ENCODE measurements at regions not wholly inside any gene's neighbourhood (a gene's known extent, or its start where the extent isn't known, plus 50 kb on each side); places are given as distances from the start of the nearest gene placed in this dataset.

GRCh38 chr10:53269482-53269881 lies 496.9 kb upstream of the MBL2 start:
- Histone ChIP-seq H3K4me3 (ENCODE audit: low read depth, low read length) (no peak overlapping the region), H3K27me3 (ENCODE audit: control insufficient read depth, insufficient read depth, low read length) (no peaks in the 10 kb centered on the region), H3K36me3 (ENCODE audit: control insufficient read depth, insufficient read depth, low read length) (no peaks in the 10 kb centered on the region)
- TF ChIP-seq CTCF (IDR thresholded peaks at IDR 0.05; ENCODE audit: insufficient read depth, low read length, severe bottlenecking), result no peak
- FAIRE-seq (no peak), DNase-seq (ENCODE audit: low read depth) (no peak)

- no peak for FAIRE-seq
- no peaks in the 10 kb centered on the region for H3K27me3 ChIP-seq (ENCODE audit: control insufficient read depth, insufficient read depth, low read length)
- no peak for TF ChIP-seq CTCF (IDR thresholded peaks at IDR 0.05; ENCODE audit: insufficient read depth, low read length, severe bottlenecking)
- no peaks in the 10 kb centered on the region for H3K36me3 ChIP-seq (ENCODE audit: control insufficient read depth, insufficient read depth, low read length)
- no peak overlapping the region for H3K4me3 ChIP-seq (ENCODE audit: low read depth, low read length)
- no peak for DNase-seq (ENCODE audit: low read depth)
These were observed 487.6 kb upstream of the MBL2 start for GRCh38 chr10:53260213-53260612.

- Histone ChIP-seq H3K4me3 (ENCODE audit: low read depth, low read length) (no peak overlapping the region), H3K27me3 (ENCODE audit: control insufficient read depth, insufficient read depth, low read length) (no peaks in the 10 kb centered on the region), H3K36me3 (ENCODE audit: control insufficient read depth, insufficient read depth, low read length) (no peaks in the 10 kb centered on the region)
- TF ChIP-seq CTCF (IDR thresholded peaks at IDR 0.05; ENCODE audit: insufficient read depth, low read length, severe bottlenecking), result no peak
- FAIRE-seq (no peak), DNase-seq (ENCODE audit: low read depth) (peak; percentile 95)
These were observed 484.0 kb upstream of the MBL2 start for GRCh38 chr10:53256623-53257022.

DNA sequence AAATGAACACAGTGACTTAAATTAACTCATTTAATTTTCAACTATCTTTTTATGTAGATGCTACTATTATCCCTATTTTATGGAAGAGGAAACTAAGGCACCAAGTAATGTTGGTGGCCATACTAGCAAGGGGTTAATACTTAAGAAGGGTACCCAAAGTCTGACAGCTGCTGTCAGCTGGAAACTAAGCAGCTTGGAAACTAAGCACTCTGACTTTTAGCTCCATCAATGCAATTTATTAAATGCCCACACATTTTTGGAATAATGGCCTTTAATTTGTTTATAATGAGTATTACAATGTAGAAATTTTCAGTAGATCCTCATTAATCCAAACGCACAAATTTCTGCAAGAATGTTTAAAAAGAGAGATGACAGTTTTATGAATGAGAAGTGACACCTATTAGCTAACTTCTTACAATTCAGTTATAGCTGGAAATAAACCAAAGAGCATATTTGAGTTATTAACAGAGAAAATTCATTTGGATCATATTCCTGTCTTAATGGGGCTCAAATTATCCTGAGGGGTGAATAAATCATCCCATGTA lies 483.1 kb upstream of the MBL2 start:
- TF ChIP-seq CTCF (IDR thresholded peaks at IDR 0.05; ENCODE audit: insufficient read depth, low read length, severe bottlenecking), result no peak
- Histone ChIP-seq H3K4me3 (ENCODE audit: low read depth, low read length) (no peak overlapping the region), H3K27me3 (ENCODE audit: control insufficient read depth, insufficient read depth, low read length) (no peaks in the 10 kb centered on the region), H3K36me3 (ENCODE audit: control insufficient read depth, insufficient read depth, low read length) (no peaks in the 10 kb centered on the region)
- FAIRE-seq (no peak), DNase-seq (ENCODE audit: low read depth) (no peak)

GRCh38 chr10:53253221-53253620 lies 480.6 kb upstream of the MBL2 start:
- no peaks in the 10 kb centered on the region for H3K36me3 ChIP-seq (ENCODE audit: control insufficient read depth, insufficient read depth, low read length)
- no peaks in the 10 kb centered on the region for H3K27me3 ChIP-seq (ENCODE audit: control insufficient read depth, insufficient read depth, low read length)
- DNase-seq (ENCODE audit: low read depth), result no peak
- no peak for TF ChIP-seq CTCF (IDR thresholded peaks at IDR 0.05; ENCODE audit: insufficient read depth, low read length, severe bottlenecking)
- FAIRE-seq, result no peak
- no peak overlapping the region for H3K4me3 ChIP-seq (ENCODE audit: low read depth, low read length)

GRCh38 chr10:53239873-53240272 lies 467.3 kb upstream of the MBL2 start:
- no peak for FAIRE-seq
- Histone ChIP-seq H3K4me3 (ENCODE audit: low read depth, low read length) (no peak overlapping the region), H3K27me3 (ENCODE audit: control insufficient read depth, insufficient read depth, low read length) (no peaks in the 10 kb centered on the region), H3K36me3 (ENCODE audit: control insufficient read depth, insufficient read depth, low read length) (no peaks in the 10 kb centered on the region)
- no peak for DNase-seq (ENCODE audit: low read depth)
- no peak for TF ChIP-seq CTCF (IDR thresholded peaks at IDR 0.05; ENCODE audit: insufficient read depth, low read length, severe bottlenecking)
